GM12892 (cell line): ENCODE measurements at regions not wholly inside any gene's neighbourhood (a gene's known extent, or its start where the extent isn't known, plus 50 kb on each side); places are given as distances from the start of the nearest gene placed in this dataset.

Experiments used
- POLR2A ChIP-seq: IDR thresholded peaks from 2 replicates; pipeline ENCODE4 v1.6.1; 2011; ENCODE audit warnings: low read depth, low read length, control low read depth
- POLR2AphosphoS5 ChIP-seq: IDR thresholded peaks from 2 replicates; pipeline ENCODE4 v1.6.1; 2011; ENCODE audit warnings: low read depth, low read length, control low read depth
- TAF1 ChIP-seq: IDR thresholded peaks from 2 replicates; pipeline ENCODE4 v1.6.1; 2011; ENCODE audit warnings: low read depth, mild to moderate bottlenecking, control low read depth, low read length, borderline replicate concordance

DNA sequence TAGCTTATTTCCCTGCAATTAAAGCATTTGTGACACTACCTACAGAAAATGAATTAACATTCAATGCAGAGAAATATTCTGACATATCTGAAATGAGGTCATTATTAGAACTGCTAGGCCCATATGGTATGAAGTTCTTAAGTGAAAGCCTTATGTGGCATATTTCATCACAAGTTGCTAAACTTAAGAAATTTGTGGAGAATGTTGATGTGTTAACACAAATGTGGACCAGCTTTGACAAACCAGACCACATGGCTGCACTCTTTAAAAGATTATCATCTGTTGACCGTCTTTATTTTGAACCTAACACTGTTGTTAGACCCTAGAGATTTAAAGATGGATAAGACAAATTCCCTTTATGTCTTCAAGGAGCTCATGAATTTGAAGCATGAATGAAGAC, 1024.1 kb downstream of the RPA4 start:
- TF ChIP-seq POLR2A, result no peak
- TF ChIP-seq POLR2AphosphoS5, result no peak
- no peak for TF ChIP-seq TAF1
